Right ventricle myocardium superior (tissue), 1 donor: ENCODE measurements at regions not wholly inside any gene's neighbourhood (a gene's known extent, or its start where the extent isn't known, plus 50 kb on each side); places are given as distances from the start of the nearest gene placed in this dataset.
A peak's percentile ranks its signal among the peaks of the same experiment; 100 is the strongest.
"Not testable (repeated sequence)": the region's sequence is repeated elsewhere in the genome, so short reads cannot be mapped to it uniquely, and the experiment has no call there.

Experiments
- ATAC-seq: fragments of 200-7000 bp; cut with Tn5 transposase; one replicate; pipeline ENCODE4 v1.9.1; 2020; ENCODE audit warnings: mild to moderate bottlenecking; ENCODE audit not compliant: poor library complexity
- DNase-seq: peaks from one replicate; pipeline ENCODE4 v3.0.0-alpha.2; 2020
- intact Hi-C: fragments of 100-400 bp; cut with DNase I; formaldehyde crosslinking; loops from one replicate; pipeline ENCODE4 v1.11.2; 2022
- donor health status: DM: no; HTN: yes; CAD: no; lungs with severe emphysema.

GRCh38 chr10:36000754-36001153 is 358.7 kb upstream of the FZD8 start:
- DNase-seq, intact Hi-C loops, ATAC-seq: not testable (repeated sequence)

DNA sequence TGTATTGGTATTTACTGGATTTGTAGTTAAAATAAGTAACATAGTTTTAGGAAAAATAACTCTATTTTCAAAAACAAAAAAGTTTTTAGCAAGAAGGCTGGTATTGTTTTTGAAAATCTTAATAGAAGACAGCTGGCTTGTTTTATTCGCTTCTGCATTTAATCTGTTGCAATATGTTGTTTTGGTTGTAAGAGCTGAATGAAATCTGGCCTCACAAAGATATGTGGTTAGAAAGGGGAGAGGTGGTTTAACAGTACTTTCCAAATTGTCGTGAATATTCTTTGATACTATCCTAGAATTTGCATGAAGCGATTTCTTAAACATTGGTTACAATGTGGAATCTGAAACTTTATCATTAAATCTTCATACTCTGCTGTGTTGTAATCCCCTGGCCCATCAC is 355.9 kb upstream of the FZD8 start:
- intact Hi-C loops: no loop called here
- no peak for ATAC-seq
- DNase-seq: no peak

- ATAC-seq (no peak), DNase-seq (no peak)
- intact Hi-C loops: no loop called here
Measured at GRCh38 chr10:35995485-35995884, 353.4 kb upstream of the FZD8 start.

- DNase-seq (no peak), ATAC-seq (no peak)
- intact Hi-C loops: no loop called here
Measured at GRCh38 chr10:35993591-35994515, 351.8 kb upstream of the FZD8 start.

- intact Hi-C loops: no loop called here
- DNase-seq: no peak
- ATAC-seq: peak; percentile 87
Measured at GRCh38 chr10:35992107-35992506, 350.0 kb upstream of the FZD8 start.

DNA sequence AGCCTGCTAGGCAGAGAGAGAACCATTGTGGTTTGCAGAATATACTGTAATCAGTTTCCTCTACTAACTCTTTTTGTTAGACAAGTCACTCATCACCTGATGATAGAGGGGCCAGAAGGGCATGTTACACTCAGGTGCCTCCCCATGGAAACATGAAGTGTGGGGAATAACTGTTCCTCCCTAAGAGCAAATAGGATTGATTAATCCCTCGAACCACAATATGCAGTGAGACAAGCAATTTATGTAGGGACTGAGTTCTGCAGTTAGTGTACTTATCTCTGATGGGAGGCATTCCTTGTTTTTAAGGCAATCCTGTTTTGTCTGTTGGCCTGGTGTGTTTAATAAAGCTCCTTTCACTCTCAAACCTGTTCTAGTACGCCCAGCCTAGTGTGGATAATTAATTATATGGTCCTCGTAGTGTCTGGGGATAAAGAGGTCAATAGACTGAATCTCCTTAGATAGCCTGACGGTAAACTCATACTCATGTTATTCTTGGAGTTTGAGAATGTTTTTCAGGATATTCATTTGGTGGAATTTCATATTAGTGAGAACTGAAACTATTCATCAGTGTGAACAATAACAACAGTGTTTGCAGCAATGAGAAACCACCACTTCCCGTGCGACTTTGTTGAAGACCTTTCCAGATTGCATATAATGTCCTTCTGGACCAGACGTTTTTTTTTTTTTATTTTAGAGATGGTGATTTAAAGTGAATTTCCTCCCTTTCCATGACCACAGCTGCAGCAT is 344.8 kb upstream of the FZD8 start:
- ATAC-seq: no peak
- no peak for DNase-seq
- intact Hi-C loops: no loop called here

DNA sequence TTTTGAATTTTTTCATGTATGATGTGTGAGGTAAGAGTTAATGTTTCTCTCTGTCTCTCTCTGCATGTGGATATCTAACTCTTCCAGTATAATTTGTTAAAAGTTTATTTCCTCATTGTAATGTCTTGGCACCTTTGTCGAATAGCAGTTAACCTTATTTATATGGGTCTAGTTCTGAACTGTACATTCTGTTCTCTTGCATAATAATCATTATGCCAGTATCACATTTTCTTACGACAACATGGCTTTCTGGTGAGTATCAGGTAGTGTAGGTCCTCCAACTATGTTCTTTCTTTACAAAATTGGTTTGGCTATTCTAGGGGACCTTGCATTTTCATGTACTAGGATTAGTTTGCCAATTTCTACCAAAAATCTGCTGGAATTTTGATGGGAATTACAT is 337.0 kb upstream of the FZD8 start:
- no peak for ATAC-seq
- intact Hi-C loops: no loop called here
- DNase-seq: no peak

- intact Hi-C loops, ATAC-seq, DNase-seq: not testable (repeated sequence)
Measured at GRCh38 chr10:35973912-35974591, 332.0 kb upstream of the FZD8 start.

DNA sequence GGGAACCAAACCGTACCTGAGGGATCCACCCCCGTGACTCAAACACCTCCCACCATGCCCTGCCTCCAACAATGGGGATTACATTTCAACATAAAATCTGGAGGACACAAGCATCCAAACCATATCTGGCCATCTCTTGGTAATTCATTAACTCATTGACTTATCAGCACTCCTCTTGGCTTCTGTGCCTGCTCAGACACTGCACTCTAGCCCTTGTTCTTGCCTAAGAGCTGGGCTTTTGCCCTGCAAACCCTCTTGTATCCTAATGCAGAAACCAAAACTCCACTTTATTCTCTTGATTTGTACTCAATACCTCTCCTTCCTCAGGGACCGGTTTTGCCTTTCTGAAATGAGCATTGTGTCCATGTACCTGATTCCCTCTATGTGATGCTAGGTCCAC is 330.2 kb upstream of the FZD8 start:
- no peak for ATAC-seq
- intact Hi-C loops: no loop called here

DNA sequence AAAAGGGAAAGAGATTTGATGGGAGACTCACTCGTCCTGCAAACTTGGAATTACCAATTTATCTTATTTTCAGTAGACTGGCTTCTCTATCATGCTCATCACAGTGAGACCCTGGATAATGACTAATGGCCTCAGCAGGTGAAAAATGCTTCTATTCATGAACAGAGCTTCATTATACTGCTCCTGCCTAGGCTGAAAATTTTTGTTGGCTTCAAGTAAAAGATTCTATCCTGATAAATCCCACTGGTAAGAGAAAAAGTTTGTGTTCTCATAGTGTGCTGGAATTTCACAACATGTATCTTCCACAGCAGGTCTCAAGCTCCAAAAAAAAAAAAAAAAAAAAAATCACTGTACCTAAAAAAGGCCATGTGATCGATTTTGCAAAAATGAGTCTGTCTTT is 329.3 kb upstream of the FZD8 start:
- intact Hi-C loops: no loop called here
- ATAC-seq (no peak), DNase-seq (no peak)

More for the DNA sequence above, 330.2 kb upstream of the FZD8 start:
- no peak for DNase-seq

DNA sequence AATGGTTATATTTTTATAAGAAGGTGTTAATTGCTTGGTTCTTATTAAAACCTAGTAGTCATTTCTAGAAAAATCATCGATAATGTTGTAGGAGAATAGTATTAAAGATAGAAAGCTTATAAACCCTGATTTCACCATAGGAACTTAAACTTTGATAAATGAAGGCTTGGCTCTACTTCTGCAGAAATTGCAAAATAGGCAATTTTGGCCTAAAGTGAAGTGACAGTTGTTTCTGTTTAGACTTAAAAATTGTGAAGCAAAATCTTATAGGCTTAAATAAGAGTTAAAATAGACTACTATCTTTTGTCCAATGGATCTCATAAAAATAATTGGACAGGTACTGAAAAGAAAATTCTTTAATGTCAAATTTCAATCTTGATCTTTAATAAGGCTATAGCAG is 321.6 kb upstream of the FZD8 start:
- DNase-seq (no peak), ATAC-seq (no peak)
- intact Hi-C loops: no loop called here

GRCh38 chr10:35961501-35961900 is 319.4 kb upstream of the FZD8 start:
- DNase-seq (no peak), ATAC-seq (no peak)
- intact Hi-C loops: no loop called here

GRCh38 chr10:35959252-35959651 is 317.2 kb upstream of the FZD8 start:
- intact Hi-C loops: no loop called here
- DNase-seq: no peak
- ATAC-seq: no peak

GRCh38 chr10:35958609-35959008 is 316.5 kb upstream of the FZD8 start:
- ATAC-seq, intact Hi-C loops, DNase-seq: not testable (repeated sequence)

DNA sequence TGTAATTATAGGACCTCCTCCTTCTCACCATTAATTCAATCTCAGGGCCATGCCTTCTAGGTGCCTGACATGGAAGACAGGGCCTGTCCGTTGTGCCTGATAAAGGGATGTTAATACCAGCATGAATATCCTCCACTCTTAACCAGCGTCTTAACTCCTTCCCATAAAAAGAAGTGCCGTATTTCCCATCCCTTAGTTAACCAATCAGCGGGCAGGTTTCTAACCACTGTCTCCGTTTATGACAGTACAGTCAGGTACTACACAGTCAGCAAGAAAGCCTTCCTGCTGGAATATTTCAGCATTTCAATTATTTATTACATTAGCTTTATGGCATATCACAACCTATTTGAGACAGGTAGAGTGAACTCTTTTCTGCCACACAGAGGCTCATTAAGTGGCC is 308.6 kb upstream of the FZD8 start:
- ATAC-seq: no peak
- DNase-seq: no peak
- intact Hi-C loops: no loop called here

GRCh38 chr10:35950226-35950625 is 308.1 kb upstream of the FZD8 start:
- no peak for ATAC-seq
- DNase-seq: no peak
- intact Hi-C loops: no loop called here

GRCh38 chr10:35949811-35950211 is 307.7 kb upstream of the FZD8 start:
- intact Hi-C loops: no loop called here
- ATAC-seq (no peak), DNase-seq (no peak)

- DNase-seq: no peak
- no peak for ATAC-seq
- intact Hi-C loops: no loop called here
Measured at GRCh38 chr10:35946556-35946955, 304.5 kb upstream of the FZD8 start.

DNA sequence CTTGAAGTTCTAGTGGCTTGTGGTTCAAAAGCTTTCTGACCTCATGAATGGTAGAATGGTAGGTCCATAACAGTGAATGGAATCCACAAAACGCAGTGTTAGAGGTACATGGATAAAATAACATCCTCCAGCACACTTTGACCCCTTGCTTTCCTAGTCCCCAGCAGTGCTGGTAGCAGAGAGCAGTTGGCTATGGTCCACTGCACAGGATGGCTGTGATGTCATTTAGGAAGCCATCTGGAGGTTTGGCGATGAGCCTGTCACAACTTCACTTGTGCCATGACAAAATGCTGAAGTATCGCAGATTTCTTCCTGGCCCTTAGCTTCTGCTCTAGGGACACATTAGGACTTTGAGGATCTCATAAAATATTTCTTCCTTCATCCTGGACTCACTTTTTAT is 300.0 kb upstream of the FZD8 start:
- intact Hi-C loops: no loop called here
- DNase-seq (no peak), ATAC-seq (peak; percentile 25)
